NCI-H2227 (cell line): ENCODE measurements at regions not wholly inside any gene's neighbourhood (a gene's known extent, or its start where the extent isn't known, plus 50 kb on each side); places are given as distances from the start of the nearest gene placed in this dataset.

Experiments
- DNase-seq: peaks from one replicate; lab custom pipeline; 2025; ENCODE audit not compliant: unreplicated experiment; lab: John Stamatoyannopoulos, UW

DNA sequence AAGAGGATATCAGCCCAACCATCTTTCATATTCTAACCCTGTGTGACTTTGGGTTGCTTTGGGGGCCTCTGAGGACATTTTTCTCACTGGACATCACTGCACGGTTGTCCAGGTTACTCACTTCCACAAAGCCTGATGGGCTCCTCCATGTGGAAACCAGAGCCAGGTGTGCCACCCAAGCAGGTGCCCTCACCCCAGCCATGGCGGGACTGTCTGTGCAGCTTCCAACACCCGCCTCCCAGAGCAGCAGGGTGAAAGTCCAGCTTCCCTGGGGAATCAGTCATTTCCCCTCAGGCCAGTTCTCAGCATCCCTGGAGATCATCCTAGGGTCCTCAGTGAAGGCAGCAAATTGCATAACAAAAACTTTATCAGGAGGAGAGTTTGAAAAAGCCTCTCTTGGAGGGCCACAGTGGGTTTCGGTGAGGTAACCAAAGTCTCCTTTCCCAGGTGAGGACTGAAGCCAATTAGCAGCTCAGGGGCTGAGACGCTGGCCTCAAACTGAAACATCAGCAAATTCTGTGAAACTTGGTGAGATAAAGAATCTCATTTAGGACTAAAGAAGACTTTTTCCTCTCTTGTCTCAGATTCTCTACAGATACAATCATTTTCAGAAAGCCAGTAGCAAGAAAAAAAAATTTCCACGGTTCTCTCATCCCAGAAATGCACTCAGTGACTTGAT is 289.6 kb upstream of the CDH4 start:
- no peak for DNase-seq

DNA sequence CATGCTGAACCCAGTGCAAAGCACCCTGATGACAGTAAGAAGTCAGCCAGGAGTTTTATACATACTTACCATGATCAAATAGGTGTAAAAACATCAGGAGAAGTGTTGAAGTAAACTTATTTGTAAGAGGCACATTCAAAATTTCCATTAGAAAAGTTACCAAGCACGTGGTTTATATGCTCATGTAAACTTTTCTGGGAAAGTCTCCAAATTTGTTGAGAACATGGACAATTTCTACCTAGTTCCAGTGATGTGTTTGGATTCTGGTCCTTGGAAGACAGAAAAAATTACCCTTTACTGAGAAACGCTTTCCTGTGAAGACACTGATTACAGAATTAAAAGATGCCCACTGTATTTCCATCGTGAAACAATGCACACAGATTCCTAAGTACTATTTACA is 288.9 kb upstream of the CDH4 start:
- no peak for DNase-seq

DNA sequence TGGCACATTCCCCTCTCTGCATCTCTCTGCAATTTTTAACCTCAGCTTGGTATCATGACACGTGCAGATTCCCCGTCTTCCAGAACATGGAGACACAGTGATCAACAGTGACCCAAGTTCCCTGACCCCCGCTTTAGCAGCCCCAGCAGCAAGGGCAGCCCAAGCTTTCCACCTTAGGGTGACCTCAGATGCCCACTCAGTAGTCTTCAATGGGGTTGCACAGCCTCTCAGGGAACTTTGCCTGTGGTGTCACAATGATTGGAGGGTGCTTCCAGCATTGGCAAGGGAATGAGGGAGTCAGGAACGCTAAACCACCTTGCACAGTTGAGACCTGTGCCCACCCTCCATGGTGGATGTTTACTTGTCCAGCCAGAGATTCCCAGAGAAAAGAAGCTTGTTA is 287.1 kb upstream of the CDH4 start:
- DNase-seq: no peak

DNA sequence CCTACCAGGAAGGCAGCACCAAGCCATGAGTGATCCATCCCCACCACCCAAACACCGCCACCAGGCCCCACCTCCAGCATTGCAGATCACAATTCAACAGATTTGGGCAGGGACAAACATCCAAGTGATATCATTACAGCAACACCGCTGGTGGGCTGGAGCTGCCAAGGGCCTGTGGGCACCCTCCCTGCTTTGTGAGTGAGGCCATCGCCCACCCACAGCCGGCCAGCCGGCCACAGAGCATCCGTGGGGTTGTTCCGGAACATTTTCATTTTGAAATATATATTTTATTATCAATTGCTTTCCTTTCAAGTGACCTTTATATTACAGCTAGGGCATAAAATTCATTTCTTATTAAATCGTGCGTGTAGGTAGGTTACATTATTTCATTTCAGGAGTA is 286.0 kb upstream of the CDH4 start:
- no peak for DNase-seq

DNA sequence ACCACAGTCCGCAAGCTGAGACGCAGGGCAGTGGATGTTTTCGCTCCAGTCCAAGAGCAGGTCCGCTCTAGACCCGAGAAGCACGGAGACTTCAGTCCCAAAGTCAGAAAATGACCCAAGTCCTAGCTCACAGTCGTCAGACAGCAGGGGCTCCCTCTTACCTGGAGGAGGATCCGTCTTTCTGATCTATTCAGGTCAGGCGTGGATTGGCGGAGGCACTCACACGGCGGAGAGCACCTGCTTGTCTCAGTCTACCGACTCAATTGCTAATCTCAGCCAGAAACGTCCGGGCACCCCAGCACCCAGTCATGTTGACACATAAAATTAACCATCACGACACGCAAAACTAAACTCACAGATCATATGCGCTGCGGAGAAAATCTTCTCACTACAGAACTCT is 285.3 kb upstream of the CDH4 start:
- no peak for DNase-seq

DNA sequence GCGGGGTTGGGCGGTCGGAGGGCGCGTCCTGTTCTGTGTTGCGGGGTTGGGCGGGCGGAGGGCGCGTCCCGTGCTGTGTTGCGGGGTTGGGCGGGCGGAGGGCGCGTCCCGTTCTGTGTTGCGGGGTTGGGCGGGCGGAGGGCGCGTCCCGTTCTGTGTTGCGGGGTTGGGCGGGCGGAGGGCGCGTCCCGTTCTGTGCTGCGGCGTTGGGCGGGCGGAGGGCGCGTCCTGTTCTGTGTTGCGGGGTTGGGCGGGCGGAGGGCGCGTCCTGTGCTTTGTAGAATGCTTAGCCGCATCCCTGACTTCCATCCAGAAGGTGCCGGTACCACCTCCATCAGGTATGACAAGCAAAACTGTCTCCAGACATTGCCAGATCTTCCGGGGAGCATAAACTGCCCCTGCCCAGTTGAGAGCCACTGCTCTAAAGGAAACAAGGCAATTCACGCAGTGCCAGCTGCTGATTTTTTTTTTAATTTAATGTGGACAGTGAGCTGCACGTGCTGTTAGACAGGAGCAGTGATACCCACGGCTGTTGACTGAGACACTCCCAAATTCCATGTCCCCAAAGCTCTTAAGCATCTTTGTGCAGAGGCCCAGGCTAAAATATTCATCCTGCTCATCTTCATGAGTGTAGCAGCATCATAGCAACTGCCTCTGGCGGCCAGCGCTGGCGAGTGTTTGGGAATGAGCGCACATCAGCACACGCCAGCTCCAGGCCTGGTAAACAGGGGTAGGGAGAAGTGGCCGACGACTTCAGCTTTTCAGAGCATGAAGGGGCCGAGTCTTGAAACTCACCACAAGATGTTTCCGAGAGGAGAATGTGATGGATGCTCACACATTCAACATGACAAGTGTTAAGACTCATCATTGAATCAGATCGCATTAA is 284.4 kb upstream of the CDH4 start:
- no peak for DNase-seq

DNA sequence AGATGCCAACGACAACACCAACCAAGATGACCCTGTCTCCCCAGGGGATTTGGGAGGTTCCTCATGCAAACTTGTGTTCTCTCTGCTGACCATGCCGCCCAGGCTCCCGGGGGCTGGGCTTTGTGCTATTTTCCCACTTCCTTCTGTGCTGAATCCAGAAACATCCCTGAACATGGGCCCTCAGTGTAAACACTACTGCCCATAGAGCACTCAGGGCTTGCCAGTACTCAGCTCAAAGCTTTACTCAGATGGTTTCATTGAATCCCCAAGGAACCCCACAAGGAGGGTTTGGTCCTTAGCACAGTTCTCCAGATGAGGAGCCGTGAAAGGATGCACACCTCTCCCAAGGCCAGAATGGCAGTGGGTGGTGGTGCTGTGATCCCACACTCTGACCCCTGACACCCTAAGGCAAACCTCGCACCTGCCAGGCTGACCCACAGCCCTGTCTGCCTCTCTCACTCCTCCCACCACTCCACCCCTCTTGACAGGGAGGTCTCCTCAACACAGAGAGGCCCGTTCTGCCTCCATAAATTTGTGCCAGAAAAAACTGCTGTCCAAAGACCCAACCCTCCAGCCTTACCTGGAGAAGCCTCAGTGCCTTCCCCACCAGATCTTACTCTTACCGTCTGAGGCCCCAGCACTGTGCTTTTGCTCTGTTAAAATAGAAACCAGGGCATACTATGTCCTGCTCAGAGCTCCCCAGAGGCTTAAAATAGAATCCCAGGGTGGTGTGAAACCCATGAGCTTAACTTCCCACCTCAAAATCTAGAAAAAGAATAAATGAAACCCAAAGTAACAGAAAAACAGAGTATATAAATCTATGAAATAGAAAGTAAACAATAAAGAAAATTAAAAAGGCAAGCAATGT is 283.0 kb upstream of the CDH4 start:
- DNase-seq: no peak

DNA sequence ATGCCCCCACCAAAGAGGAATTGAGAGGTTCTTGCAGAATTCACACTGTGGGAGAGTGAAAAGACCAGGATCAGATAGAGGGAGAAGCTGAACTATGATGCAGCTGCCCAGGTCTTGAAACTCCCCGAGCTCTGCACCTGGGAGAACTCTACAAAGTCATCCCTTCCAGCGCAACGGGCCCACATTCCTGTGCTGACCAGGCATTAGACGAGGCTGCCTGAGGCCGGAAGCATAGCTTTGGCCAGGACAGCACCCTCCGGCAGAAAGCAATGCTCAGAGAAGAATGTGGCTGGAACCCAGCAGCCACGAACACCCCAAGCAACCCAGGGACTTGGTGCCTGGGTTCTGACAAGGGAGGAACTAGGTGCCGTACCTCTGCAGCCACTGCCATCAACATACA is 281.5 kb upstream of the CDH4 start:
- DNase-seq: no peak

DNA sequence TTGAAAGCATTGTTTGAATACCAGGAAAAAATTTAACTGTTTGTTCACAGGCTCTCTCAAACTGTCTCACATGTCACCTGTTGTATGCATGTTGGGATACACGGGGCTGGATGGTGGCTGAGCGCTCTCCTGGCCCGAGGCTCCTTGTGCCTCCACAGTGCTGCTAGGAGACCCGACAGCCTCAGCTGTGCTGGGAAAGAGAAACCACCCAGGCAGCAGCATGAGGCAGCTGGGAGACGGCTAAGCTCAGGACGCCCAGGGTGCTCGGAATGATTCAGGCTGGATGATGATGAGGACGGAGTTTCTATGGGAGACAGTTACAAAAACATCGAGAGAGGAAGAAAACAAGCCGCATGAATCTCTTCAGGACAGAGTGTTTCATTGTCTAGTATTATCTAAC is 278.0 kb upstream of the CDH4 start:
- DNase-seq: no peak

DNA sequence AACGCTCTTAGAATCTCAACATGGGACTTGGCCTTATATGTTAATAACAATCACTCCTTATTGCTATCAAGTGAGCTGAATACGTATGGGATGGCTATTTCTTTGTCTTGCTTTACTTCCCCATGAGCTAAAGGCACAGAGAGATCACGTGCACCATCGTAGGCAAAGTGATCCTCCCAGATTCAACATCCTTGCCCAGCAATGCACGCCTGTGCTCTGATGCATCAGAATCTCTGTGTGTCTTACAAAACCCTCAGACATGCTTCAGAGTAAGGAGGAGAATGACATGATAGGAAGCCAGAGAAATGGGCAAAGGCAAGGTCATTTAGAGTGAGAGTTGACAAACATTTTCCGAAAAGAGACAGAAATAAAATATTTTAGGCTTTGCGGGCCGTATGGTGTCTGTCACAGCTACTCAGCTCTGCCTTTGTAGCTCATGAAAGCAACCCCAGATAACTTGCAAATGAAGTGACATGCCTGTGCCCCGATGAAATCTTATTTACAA is 277.6 kb upstream of the CDH4 start:
- no peak for DNase-seq

DNA sequence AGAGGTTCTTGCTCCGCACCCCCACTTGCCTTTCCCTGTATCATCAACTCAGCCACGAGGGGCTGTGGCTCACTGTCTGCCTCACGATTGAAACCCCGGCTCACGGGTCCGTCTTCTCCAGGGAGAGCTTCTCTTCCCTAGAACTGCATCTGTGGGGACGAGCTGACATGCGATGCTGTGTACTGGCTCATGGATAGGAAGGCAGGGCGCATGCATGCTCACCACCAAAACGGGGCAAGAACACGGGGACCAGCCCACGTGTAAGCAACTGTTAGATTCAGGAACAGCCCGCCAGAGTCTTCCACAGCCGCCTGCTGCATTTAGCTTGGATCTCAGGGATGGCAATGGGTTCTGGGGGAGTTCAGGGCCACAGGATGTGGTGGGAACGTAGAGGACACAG is 275.9 kb upstream of the CDH4 start:
- no peak for DNase-seq

DNA sequence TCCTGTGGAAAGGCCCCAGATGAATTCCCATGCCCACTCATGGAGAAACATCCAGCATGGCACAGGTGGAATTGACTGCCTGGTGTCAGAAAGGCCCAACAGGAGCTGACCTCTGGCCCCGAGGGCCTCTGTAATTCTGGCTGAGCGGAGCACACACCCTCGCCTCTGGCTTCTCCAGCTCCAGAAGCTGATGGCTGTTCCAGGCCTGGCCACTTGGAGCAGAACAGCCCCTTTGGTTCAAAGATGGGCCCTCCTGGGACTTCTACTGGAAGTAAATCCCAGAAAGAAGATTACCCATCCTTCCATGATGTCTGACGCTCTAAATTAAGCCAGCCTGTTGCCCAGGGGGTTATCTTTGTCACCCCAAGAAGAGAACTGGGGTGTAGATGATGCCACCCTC is 275.1 kb upstream of the CDH4 start:
- no peak for DNase-seq

DNA sequence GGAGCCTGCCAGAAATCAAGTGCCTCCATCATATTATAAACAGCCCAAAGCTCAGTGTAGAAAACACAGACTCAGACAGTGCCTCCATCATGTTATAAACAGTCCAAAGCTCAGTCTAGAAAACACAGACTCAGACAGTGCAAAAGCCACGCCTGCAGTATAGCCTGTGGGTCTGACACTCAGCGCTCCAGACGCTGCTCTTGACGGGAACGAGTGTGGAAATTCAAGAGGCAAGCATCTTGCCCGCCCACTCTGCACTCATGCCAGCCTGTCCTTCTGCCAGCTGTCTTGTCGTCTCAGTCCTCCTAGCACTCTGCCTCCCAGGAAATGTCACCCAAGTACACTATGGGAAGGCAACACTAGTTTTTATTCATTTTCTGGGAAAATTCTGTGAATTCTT is 274.2 kb upstream of the CDH4 start:
- DNase-seq: peak; percentile 4

DNA sequence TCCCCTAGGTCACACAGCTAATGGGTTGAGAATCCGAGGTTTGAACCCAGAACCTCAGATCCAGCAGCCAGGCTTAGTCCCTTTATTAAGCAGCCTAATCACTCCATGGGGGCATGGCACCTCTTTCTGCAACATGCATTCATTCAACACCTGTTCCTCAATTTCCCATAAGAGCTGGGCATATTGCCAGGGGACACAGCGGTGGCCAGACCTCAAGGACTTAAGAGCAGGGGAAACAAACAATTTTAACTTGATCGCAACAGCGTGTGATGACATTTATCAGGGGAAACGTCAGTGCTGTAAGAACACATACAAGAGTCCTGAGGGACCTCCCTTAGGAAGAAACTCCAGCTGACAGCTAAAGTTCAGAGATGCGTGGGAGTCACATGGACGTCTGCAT is 267.4 kb upstream of the CDH4 start:
- peak; percentile 63 for DNase-seq

DNA sequence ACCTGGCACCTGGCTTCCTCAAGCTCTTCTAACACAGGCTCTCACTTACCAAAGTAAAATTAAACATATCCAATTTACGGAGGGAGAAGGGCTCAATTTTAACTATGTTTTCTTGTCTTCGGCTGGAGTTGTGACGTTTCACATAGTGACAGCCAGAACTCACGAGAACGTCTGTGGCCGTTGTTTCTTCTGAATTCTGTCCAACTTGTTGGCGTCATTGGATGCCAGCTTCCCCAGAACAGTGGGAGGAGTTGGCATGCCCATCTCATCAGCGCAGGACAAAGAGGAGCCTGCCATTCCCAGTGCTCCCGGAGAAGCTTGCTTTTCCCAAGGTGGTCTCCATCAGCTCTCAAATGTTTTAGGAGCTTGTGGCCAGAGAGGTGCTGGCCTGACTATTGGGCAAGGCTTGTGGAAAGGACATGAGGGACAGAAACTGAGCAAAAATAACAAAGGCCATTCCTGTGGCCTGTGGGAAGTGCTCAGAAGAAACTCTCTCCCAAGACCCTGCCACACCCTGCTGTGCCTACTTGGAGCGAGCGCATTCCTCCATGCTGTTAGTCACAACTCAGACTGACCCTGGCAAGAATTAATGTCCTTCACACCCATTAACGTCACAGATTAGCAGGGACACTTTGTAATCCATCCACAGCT is 265.4 kb upstream of the CDH4 start:
- no peak for DNase-seq

DNA sequence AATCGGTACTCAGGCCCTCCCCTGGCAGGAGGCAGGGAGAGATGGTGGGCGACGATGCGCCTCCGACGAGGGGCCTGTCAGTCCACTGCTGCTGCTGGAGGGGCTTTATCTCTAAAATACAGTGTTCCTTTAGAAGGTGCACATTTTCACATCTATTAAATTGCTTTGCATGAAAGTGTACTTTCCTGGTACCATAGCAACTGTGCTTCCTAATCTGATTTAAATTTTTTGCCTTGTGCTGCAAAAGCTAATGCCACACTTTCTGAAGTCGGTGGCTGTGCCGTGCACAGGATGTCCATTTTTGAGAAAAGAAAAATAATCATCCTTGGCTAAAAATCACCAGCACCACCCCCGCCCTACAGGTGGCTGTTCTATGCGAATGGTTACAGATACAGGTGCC is 262.0 kb upstream of the CDH4 start:
- no peak for DNase-seq

DNA sequence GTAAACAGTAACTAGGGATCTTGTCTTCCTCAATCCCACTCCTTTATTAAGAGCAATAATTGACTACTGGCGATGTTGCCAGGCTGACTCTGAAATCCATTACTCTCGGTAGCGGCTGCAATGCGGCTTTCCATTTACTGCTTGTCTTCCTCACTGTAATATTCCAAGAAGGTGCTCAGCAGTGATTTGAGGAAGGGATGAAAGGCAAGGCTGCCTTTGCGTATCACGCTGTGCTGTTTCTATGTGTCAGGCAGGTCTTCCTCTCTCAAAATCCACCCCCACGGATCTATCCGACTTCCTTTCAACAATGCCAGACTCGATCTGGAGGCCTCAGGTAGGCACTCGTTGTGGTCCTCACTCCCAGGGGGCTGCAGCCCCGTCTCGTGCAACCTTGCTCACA is 261.4 kb upstream of the CDH4 start:
- DNase-seq: no peak

DNA sequence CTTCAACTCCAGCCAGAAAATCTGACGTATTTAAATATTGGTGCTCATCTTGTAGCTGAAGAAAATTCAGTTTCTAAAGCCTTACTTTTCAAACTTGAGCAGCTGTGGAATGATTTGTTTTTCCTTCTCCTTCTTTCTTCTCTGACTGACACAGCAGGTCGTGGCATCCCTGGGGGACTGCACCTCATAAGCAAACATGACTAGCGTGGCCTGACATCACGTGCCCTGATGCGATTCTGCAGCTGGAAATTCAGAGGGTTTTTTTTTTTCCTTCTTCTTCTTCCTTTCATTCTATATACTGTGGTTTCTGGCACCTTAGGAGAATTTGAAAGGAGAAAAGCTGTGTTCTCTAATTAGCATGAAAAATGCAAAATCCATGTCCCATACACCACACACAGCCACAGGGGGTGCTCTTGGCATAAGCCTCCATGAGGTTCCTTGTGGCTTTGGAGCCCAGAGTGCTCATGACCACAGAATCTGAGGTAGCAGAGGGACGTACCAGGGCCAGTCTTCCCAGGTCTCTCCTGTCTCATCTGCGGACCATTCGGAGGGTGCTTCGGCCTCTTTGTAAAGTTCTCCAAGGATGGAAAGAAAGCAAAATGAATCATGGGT is 258.5 kb upstream of the CDH4 start:
- DNase-seq: no peak

DNA sequence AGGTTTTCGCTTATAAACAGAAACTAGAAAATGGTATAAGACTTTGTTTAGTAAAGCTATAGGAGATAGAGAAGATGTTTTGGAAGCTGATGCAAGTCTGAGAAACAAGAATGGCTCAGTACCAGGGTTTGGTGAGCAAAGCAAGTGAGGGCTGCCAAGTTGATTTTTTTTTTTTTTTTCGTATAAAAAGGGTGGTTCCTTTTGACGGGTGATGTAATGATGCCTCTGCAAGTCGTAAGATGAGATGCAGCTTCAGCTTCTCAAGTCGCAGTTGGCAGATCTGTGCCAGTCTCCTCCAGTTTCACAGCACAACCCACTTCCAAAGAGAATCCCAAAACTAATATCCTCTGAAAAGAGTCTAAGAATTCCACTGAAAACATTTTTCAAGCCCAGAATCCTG is 252.8 kb upstream of the CDH4 start:
- DNase-seq: no peak

DNA sequence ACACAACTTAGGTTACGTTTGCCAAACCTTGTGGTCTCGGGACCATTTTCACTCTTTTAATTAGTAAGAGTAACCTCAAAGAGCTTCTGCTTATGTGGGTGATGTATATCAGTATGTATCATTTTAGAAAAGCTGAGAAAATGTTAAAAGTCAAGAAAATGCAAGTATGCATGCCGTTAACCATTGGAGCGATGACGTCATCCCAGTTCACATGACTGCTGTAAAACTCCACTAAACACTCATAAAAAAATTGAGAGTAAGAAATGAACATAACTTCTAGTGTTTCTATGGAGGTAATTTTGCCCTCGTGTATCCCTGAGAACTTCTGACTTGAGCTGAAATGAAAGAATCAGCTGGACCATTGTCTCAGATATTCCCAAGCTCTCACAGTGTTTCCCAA is 250.0 kb upstream of the CDH4 start:
- no peak for DNase-seq

DNA sequence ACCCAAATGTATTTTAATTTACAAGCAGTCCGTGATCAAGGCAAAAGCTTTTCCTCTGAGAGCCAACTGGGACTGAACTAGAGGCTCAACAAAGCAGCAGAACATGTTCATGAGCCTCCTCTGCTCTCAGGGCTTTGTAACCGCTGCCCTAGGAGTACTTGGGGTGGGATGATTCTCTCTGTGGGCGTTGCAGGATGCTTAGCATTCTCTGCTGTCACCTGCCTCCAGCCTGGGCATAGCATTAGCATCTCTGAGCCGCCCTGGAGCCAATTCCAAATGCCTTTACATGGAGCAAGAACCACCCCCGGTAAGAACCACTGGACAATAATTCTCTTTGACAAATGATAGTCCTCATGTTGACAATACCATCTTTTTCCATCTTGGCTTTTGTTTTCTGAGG is 237.6 kb upstream of the CDH4 start:
- DNase-seq: no peak
